Mucosa of descending colon (tissue), 3 donors: ENCODE measurements at regions not wholly inside any gene's neighbourhood (a gene's known extent, or its start where the extent isn't known, plus 50 kb on each side); places are given as distances from the start of the nearest gene placed in this dataset.

Experiments used
- ATAC-seq: fragments of 200-7000 bp; cut with Tn5 transposase; one replicate; pipeline ENCODE4 v1.9.1; 2020; ENCODE audit warnings: mild to moderate bottlenecking, moderate library complexity
- DNase-seq, 3 donors: peaks; one replicate each; pipeline ENCODE4 v3.0.0-alpha.2; 2020
- H3K36me3 ChIP-seq: fragments of 200-600 bp; one replicate; pipeline ENCODE4 v1.8.0; 2021; ENCODE audit warnings: low read depth, mild to moderate bottlenecking
- H3K4me1 ChIP-seq: fragments of 200-600 bp; one replicate; pipeline ENCODE4 v1.8.0; 2021; ENCODE audit warnings: low read depth, mild to moderate bottlenecking
- H3K4me3 ChIP-seq: fragments of 200-600 bp; one replicate; pipeline ENCODE4 v1.8.0; 2021; ENCODE audit warnings: mild to moderate bottlenecking
- H3K9me3 ChIP-seq: fragments of 200-600 bp; one replicate; pipeline ENCODE4 v1.8.0; 2021; ENCODE audit warnings: mild to moderate bottlenecking
- intact Hi-C, 2 donors: fragments of 100-400 bp; cut with DNase I in 1 of 2; cut with micrococcal nuclease in 1 of 2; formaldehyde crosslinking; loops; one replicate each; pipeline versions ENCODE4 v1.11.0 to v1.11.1; 2022; cut with DNase I, micrococcal nuclease
- TF ChIP-seq, protein P1 (sequence below): fragments of 200-600 bp; IDR thresholded peaks from one replicate; pipeline ENCODE4 v1.8.0; 2022; ENCODE audit warnings: antibody characterized with exemption, mild to moderate bottlenecking
- donor health status: DM: no; HTN: no; CAD: no; lungs with moderate emphysema.
- donor health status: DM: no; HTN: no; CAD: no.
- donor health status: DM: no; HTN: yes; CAD: no.

DNA sequence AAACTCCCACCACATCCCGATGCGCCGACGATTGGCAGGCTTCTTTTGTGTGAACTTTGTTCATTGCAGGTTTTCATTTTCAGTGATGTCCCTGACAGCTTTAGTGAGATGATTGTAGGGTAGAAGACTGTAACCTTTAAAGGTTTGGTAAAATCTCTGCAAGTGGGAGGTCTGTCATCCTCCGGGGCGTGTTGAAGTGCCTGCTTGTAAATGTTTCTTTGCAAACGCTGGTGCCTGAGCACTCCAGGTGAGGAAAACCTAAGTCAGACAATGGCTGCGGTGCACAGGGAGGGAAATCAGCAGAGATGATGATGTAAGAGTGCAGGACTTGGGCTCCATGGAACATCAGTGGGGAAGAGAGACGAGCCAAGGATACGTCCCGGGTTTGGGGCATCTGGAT is 228.1 kb downstream of the DRD1 start:
- TF ChIP-seq, protein P1, sequence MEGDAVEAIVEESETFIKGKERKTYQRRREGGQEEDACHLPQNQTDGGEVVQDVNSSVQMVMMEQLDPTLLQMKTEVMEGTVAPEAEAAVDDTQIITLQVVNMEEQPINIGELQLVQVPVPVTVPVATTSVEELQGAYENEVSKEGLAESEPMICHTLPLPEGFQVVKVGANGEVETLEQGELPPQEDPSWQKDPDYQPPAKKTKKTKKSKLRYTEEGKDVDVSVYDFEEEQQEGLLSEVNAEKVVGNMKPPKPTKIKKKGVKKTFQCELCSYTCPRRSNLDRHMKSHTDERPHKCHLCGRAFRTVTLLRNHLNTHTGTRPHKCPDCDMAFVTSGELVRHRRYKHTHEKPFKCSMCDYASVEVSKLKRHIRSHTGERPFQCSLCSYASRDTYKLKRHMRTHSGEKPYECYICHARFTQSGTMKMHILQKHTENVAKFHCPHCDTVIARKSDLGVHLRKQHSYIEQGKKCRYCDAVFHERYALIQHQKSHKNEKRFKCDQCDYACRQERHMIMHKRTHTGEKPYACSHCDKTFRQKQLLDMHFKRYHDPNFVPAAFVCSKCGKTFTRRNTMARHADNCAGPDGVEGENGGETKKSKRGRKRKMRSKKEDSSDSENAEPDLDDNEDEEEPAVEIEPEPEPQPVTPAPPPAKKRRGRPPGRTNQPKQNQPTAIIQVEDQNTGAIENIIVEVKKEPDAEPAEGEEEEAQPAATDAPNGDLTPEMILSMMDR = no peak
- intact Hi-C loops = no loop called here

DNA sequence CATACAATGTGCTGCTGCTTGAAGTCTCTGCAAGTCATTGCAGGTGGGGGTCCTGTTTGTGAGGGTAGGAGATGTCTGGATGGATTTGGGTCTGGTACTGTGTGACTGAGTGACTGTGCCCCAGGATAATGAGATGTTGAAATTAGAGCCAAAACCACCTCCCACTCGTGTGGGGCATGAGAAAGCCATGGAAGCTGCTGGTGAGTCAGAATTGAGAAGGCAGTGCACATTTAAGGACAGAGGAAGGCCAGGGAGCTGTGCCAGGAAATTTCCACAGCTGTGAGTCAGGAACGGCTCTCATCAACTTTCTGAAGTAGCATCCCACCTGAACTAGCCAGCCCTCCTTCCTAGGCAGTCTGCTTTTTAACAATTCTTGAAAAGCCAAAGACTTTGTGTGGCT is 229.8 kb downstream of the DRD1 start:
- ATAC-seq = no peak
- Histone ChIP-seq H3K9me3 (no peaks in the 10 kb centered on the region), H3K4me1 (no peaks in the 10 kb centered on the region), H3K4me3 (no peak overlapping the region), H3K36me3 (no peaks in the 10 kb centered on the region)
- TF ChIP-seq, protein P1 = no peak
- intact Hi-C loops = no loop called here
- peak in 1 of 3 donors; percentile 10 for DNase-seq

More for the DNA sequence above, 228.1 kb downstream of the DRD1 start:
- Histone ChIP-seq H3K36me3 (no peaks in the 10 kb centered on the region), H3K9me3 (no peaks in the 10 kb centered on the region), H3K4me3 (no peak overlapping the region), H3K4me1 (no peaks in the 10 kb centered on the region)
- ATAC-seq (no peak), DNase-seq (no peak)

DNA sequence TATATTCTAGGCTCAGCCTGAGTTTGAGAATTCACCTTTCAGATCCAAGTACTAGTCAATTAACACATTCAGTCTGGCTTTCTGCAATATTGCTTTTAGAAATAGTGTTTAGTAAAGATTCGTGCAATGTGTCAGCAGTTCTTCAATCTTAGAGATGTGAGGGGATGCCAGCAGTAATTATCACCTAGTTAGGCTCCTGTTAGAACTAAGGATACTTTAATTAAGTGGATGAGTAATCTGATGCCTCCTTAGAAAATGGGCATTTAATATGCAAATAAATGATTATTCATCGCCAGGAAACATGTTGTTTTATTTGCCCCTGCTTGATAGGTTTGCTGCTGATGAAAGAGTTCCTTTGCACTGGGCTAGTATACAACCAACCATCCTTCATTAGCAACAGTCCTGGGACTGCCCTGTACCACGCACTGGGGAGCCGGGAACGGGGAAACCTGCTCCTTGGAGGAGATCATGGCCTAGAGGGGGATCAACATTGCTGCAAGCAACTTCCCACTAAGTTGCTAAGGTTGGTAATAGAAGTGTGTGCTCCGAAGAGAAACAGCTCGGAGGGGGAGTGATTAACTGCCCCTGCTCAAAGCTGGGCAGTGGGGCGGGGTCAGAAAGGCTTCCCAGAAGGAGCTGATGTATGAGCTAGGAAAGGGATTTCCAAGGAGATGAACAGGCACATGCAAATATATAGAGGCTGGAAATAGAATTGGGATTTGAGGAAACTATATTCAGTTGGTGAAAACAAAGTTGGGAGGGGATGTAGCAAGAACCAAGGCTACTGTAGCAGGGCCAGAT is 231.8 kb downstream of the DRD1 start:
- Histone ChIP-seq H3K36me3 (no peaks in the 10 kb centered on the region), H3K9me3 (no peaks in the 10 kb centered on the region), H3K4me1 (no peaks in the 10 kb centered on the region), H3K4me3 (no peak overlapping the region)
- intact Hi-C loops = no loop called here
- DNase-seq = no peak
- no peak for ATAC-seq
- TF ChIP-seq, protein P1 = no peak

DNA sequence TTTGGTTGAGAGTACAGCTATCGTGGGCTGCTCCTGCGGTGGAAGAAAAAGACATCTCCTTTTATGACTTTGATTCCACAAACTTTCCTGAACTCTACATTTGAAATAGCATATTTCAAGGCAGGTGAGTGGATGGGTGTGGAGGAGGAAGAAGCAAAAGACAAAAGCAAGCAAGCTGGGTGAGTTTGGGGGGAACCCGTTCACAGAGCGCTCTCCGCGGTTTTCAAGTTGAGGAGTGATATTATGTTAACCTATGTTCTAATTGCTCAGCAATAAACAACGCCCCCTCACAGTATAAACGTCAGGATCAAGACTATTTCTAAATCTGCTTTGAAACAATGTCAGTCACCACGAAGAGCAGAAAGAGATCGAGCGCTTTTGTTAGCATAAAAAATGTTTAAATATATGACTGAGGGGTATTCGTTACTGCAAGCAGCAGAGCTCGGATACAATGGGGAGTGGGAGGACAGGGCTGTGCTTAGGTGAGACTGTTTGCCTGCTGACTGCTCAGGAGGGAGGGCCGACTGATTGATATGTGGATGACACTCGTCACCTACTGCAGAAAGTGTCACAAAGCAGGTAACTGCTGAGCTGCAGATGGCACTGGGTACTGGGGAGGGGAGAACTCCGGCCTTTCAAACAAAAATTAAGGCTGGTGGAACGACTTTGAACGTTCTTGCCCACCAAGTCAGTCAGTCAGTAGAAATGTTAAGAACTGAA is 236.5 kb downstream of the DRD1 start:
- intact Hi-C loops = no loop called here
- ATAC-seq (no peak), DNase-seq (no peak)
- H3K36me3 ChIP-seq = no peaks in the 10 kb centered on the region
- TF ChIP-seq, protein P1 = no peak
- no peaks in the 10 kb centered on the region for H3K4me1 ChIP-seq
- H3K9me3 ChIP-seq = no peaks in the 10 kb centered on the region
- H3K4me3 ChIP-seq = no peak overlapping the region

DNA sequence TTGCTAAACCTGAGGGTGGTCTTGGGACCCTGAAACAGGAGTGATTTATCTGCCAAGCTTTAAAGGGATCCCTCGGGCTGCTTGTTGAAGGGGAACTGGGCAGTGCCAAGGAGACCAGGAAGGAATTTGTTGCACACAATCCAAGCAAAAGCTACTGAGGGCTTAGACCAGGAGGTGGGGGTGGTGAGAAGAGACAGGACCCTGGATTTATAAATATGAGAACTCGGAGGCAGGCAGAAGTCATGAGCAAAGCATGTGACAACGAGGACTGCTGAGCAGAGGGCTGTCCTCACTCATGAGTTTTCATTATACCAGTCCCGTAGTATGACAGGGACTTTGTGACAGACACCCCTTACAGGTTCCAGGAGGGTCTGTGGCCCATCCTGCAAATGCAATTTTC is 237.3 kb downstream of the DRD1 start:
- Histone ChIP-seq H3K4me3 (no peak overlapping the region), H3K36me3 (no peaks in the 10 kb centered on the region), H3K9me3 (no peaks in the 10 kb centered on the region), H3K4me1 (no peaks in the 10 kb centered on the region)
- DNase-seq (no peak), ATAC-seq (no peak)
- TF ChIP-seq, protein P1 = no peak
- intact Hi-C loops = no loop called here
